MCF 10A (cell line): ENCODE measurements at regions not wholly inside any gene's neighbourhood (a gene's known extent, or its start where the extent isn't known, plus 50 kb on each side); places are given as distances from the start of the nearest gene placed in this dataset.

Experiments used
- BruUV-seq: library from RNA; stranded (reverse); fragments of 400-500 nt; replicated peaks from 2 replicates; lab custom pipeline; 2021; lab: Mats Ljungman, UMichigan
- CTCF ChIA-PET: fragments of 300-600 bp; sonication (Branson Sonifier 250); formaldehyde crosslinking; extraction: SDS; loops from one replicate; lab custom pipeline; 2021; ENCODE audit warnings: antibody characterized with exemption, inconsistent platforms; lab: Yijun Ruan, JAX
- POLR2A ChIA-PET: fragments of 300-600, 350-650 bp; sonication (Branson Sonifier 250); formaldehyde crosslinking; extraction: SDS; loops from one replicate; lab custom pipeline; 2020; ENCODE audit warnings: antibody characterized with exemption, inconsistent platforms; lab: Yijun Ruan, JAX
- DNase-seq: peaks from one replicate; pipeline ENCODE4 v3.0.0-alpha.2; 2018; ENCODE audit not compliant: unreplicated experiment
- H3K27ac Mint-ChIP-seq: one replicate; pipeline ENCODE4 v1.8.0; 2022; ENCODE audit warnings: mild to moderate bottlenecking, low read depth, mixed read lengths; ENCODE audit not compliant: unreplicated experiment
- H3K27me3 Mint-ChIP-seq: one replicate; pipeline ENCODE4 v1.8.0; 2022; ENCODE audit warnings: mixed read lengths; ENCODE audit not compliant: insufficient read depth, unreplicated experiment
- H3K36me3 Mint-ChIP-seq: one replicate; pipeline ENCODE4 v1.8.0; 2022; ENCODE audit warnings: mild to moderate bottlenecking, moderate library complexity, mixed read lengths; ENCODE audit not compliant: insufficient read depth, unreplicated experiment
- H3K4me1 Mint-ChIP-seq: one replicate; pipeline ENCODE4 v1.8.0; 2022; ENCODE audit warnings: mixed read lengths; ENCODE audit not compliant: insufficient read depth, unreplicated experiment
- H3K4me3 Mint-ChIP-seq: one replicate; pipeline ENCODE4 v1.8.0; 2022; ENCODE audit warnings: mild to moderate bottlenecking, moderate library complexity, mixed read lengths; ENCODE audit not compliant: unreplicated experiment
- H3K9me3 Mint-ChIP-seq: one replicate; pipeline ENCODE4 v1.8.0; 2022; ENCODE audit warnings: mixed read lengths; ENCODE audit not compliant: unreplicated experiment
- CTCF ChIP-seq: fragments of 200-600 bp; IDR thresholded peaks from one replicate; pipeline ENCODE4 v1.8.0; 2022; ENCODE audit warnings: antibody characterized with exemption, mild to moderate bottlenecking; ENCODE audit not compliant: unreplicated experiment
- intact Hi-C: fragments of 100-400 bp; cut with micrococcal nuclease; formaldehyde crosslinking; loops from 2 replicates; pipeline ENCODE4 v1.14.1; 2022

GRCh38 chr6:41996997-41997396 lies 53.3 kb upstream of the TAF8 start:
- POLR2A ChIA-PET = interaction anchor here (0.7 kb wide), 1 partner anchor 66 kb away, joined by 4 read pairs; no protein-coding TSS in a partner anchor
- CTCF ChIA-PET = interaction anchor here (0.6 kb wide), 1 partner anchor 127 kb away, joined by 3 read pairs; no protein-coding TSS in a partner anchor
- no peak for TF ChIP-seq CTCF
- H3K9me3 Mint-ChIP-seq = no peaks in the 10 kb centered on the region
- no peak overlapping the region for H3K27ac Mint-ChIP-seq
- no TSS peak for BruUV-seq
- H3K4me1 Mint-ChIP-seq = no peaks in the 10 kb centered on the region
- H3K4me3 Mint-ChIP-seq = no peak overlapping the region
- intact Hi-C loops = no loop called here
- H3K36me3 Mint-ChIP-seq = peaks cover 53% of the 10 kb centered on the region
- no peak for DNase-seq
- no peaks in the 10 kb centered on the region for H3K27me3 Mint-ChIP-seq

GRCh38 chr6:41997456-41997855 lies 52.9 kb upstream of the TAF8 start:
- no peak overlapping the region for H3K27ac Mint-ChIP-seq
- H3K9me3 Mint-ChIP-seq = no peaks in the 10 kb centered on the region
- no peaks in the 10 kb centered on the region for H3K4me1 Mint-ChIP-seq
- TF ChIP-seq CTCF = no peak
- no peaks in the 10 kb centered on the region for H3K27me3 Mint-ChIP-seq
- no peak overlapping the region for H3K4me3 Mint-ChIP-seq
- ChIA-PET CTCF (no interaction called here), POLR2A (interaction anchor here (0.7 to 0.8 kb wide), 2 partner anchors 48 to 66 kb away, joined by 3 to 4 read pairs; no protein-coding TSS in a partner anchor)
- peaks cover 58% of the 10 kb centered on the region for H3K36me3 Mint-ChIP-seq
- intact Hi-C loops = no loop called here
- BruUV-seq = no TSS peak
- DNase-seq = no peak
